Transverse colon (tissue), 4 donors: ENCODE measurements at regions not wholly inside any gene's neighbourhood (a gene's known extent, or its start where the extent isn't known, plus 50 kb on each side); places are given as distances from the start of the nearest gene placed in this dataset.

Source experiments
- CTCF ChIP-seq, 5 experiments: fragments of 200-600 bp in 3 of 5; fragments of 450-650 bp in 2 of 5; sonication (generic) in 3 of 5; IDR thresholded peaks; 1 replicate in 2 of 5; 2 replicates in 3 of 5; pipeline ENCODE4 v1.5.1; 2016 to 2017; ENCODE audit warnings: antibody characterized with exemption in 5 of 5, inconsistent platforms in 3 of 5, mild to moderate bottlenecking in 2 of 5, moderate library complexity in 1 of 5
- POLR2AphosphoS5 ChIP-seq, 3 donors: sonication (generic); formaldehyde crosslinking; IDR thresholded peaks; one replicate each; pipeline ENCODE4 v1.6.1; 2016; ENCODE audit warnings: antibody characterized with exemption in 3 of 3

GRCh38 chr20:20831794-20832193, 119.3 kb upstream of the RALGAPA2 start:
- no peak for TF ChIP-seq POLR2AphosphoS5 (IDR thresholded peaks at IDR 0.05)
- TF ChIP-seq CTCF (IDR thresholded peaks at IDR 0.05) = no peak
